Activated CD8-positive, alpha-beta T cell treated with anti-CD3 and anti-CD28 coated beads for 36 hours (primary cell): ENCODE measurements at regions not wholly inside any gene's neighbourhood (a gene's known extent, or its start where the extent isn't known, plus 50 kb on each side); places are given as distances from the start of the nearest gene placed in this dataset.
A peak's percentile ranks its signal among the peaks of the same experiment; 100 is the strongest.

ENCODE experiments used
- ATAC-seq: fragments of 200-7000 bp; cut with Tn5 transposase; one replicate; pipeline ENCODE4 v1.10.0; 2021; ENCODE audit warnings: mild to moderate bottlenecking, moderate library complexity
- CTCF ChIA-PET: fragments of 350-600 bp; sonication (Branson Sonifier 250); formaldehyde crosslinking; loops from one replicate; lab custom pipeline; 2021; ENCODE audit warnings: antibody characterized with exemption; lab: Charles Lee
- POLR2A ChIA-PET: fragments of 350-600 bp; sonication (Branson Sonifier 250); formaldehyde crosslinking; loops from one replicate; lab custom pipeline; 2021; ENCODE audit warnings: antibody characterized with exemption; lab: Charles Lee
- DNase-seq: peaks from one replicate; pipeline ENCODE4 v3.0.0-alpha.2; 2020
- H3K27ac Mint-ChIP-seq: one replicate; pipeline ENCODE4 v1.8.0; 2021; ENCODE audit warnings: mild to moderate bottlenecking, mixed read lengths
- H3K27me3 Mint-ChIP-seq: one replicate; pipeline ENCODE4 v1.8.0; 2021; ENCODE audit warnings: mixed read lengths
- H3K36me3 Mint-ChIP-seq: one replicate; pipeline ENCODE4 v1.8.0; 2021; ENCODE audit warnings: low read depth, mixed read lengths
- H3K4me1 Mint-ChIP-seq: one replicate; pipeline ENCODE4 v1.8.0; 2021; ENCODE audit warnings: low read depth, mixed read lengths
- H3K4me3 Mint-ChIP-seq: one replicate; pipeline ENCODE4 v1.8.0; 2021; ENCODE audit warnings: mild to moderate bottlenecking, moderate library complexity, mixed read lengths
- H3K9me3 Mint-ChIP-seq: one replicate; pipeline ENCODE4 v1.8.0; 2021; ENCODE audit warnings: mixed read lengths
- CTCF ChIP-seq: fragments of 200-600 bp; IDR thresholded peaks from one replicate; pipeline ENCODE4 v1.8.0; 2022; ENCODE audit warnings: antibody characterized with exemption, mild to moderate bottlenecking
- intact Hi-C: fragments of 100-400 bp; cut with micrococcal nuclease; formaldehyde crosslinking; loops from one replicate; pipeline ENCODE4 v1.10.0; 2022

GRCh38 chr14:58946431-58946830 is 242.0 kb upstream of the DAAM1 start:
- POLR2A ChIA-PET = interaction anchor here (1.1 kb wide), 1 partner anchor 29 kb away, joined by 3 read pairs; no protein-coding TSS in a partner anchor
- intact Hi-C loops = no loop called here
- Mint-ChIP-seq H3K36me3 (no peaks in the 10 kb centered on the region), H3K4me3 (no peak overlapping the region), H3K27ac (no peak overlapping the region), H3K4me1 (no peaks in the 10 kb centered on the region), H3K9me3 (no peaks in the 10 kb centered on the region), H3K27me3 (peaks cover 4% of the 10 kb centered on the region)
- DNase-seq = no peak
- no peak for ATAC-seq
- CTCF ChIA-PET = no interaction called here
- no peak for TF ChIP-seq CTCF

- H3K9me3 Mint-ChIP-seq = no peaks in the 10 kb centered on the region
- CTCF ChIA-PET = interaction anchor here (1.7 kb wide), 1 partner anchor 11 kb away, joined by 3 read pairs; no protein-coding TSS in a partner anchor
- no peak for TF ChIP-seq CTCF
- H3K36me3 Mint-ChIP-seq = no peaks in the 10 kb centered on the region
- POLR2A ChIA-PET = interaction anchor here (1.1 kb wide), 1 partner anchor 30 kb away, joined by 3 read pairs; no protein-coding TSS in a partner anchor
- no peak overlapping the region for H3K27ac Mint-ChIP-seq
- H3K4me3 Mint-ChIP-seq = no peak overlapping the region
- H3K27me3 Mint-ChIP-seq = peaks cover 6% of the 10 kb centered on the region
- intact Hi-C loops = no loop called here
- DNase-seq (no peak), ATAC-seq (no peak)
- H3K4me1 Mint-ChIP-seq = no peaks in the 10 kb centered on the region
These were observed 241.3 kb upstream of the DAAM1 start for GRCh38 chr14:58947156-58947555.

- Mint-ChIP-seq H3K4me1 (no peaks in the 10 kb centered on the region), H3K9me3 (no peaks in the 10 kb centered on the region), H3K4me3 (no peak overlapping the region), H3K27me3 (peaks cover 10% of the 10 kb centered on the region), H3K27ac (no peak overlapping the region), H3K36me3 (no peaks in the 10 kb centered on the region)
- DNase-seq (peak; percentile 18), ATAC-seq (no peak)
- TF ChIP-seq CTCF = no peak
- intact Hi-C loops = no loop called here
- POLR2A ChIA-PET = no interaction called here
- CTCF ChIA-PET = interaction anchor here (1.1 to 1.7 kb wide), 2 partner anchors 10 to 14 kb away, joined by 3 read pairs; no protein-coding TSS in a partner anchor
These were observed 240.5 kb upstream of the DAAM1 start for GRCh38 chr14:58947814-58948445.

GRCh38 chr14:58950555-58950954 is 237.9 kb upstream of the DAAM1 start:
- intact Hi-C loops = no loop called here
- POLR2A ChIA-PET = no interaction called here
- peaks cover 17% of the 10 kb centered on the region for H3K27me3 Mint-ChIP-seq
- ATAC-seq = no peak
- no peaks in the 10 kb centered on the region for H3K4me1 Mint-ChIP-seq
- CTCF ChIA-PET = no interaction called here
- H3K9me3 Mint-ChIP-seq = no peaks in the 10 kb centered on the region
- DNase-seq = no peak
- no peaks in the 10 kb centered on the region for H3K36me3 Mint-ChIP-seq
- no peak for TF ChIP-seq CTCF
- H3K27ac Mint-ChIP-seq = no peak overlapping the region
- no peak overlapping the region for H3K4me3 Mint-ChIP-seq

- no peaks in the 10 kb centered on the region for H3K36me3 Mint-ChIP-seq
- no peak overlapping the region for H3K27ac Mint-ChIP-seq
- intact Hi-C loops = no loop called here
- CTCF ChIA-PET = no interaction called here
- peaks cover under 1% of the 10 kb centered on the region for H3K4me1 Mint-ChIP-seq
- ATAC-seq = no peak
- peaks cover 17% of the 10 kb centered on the region for H3K27me3 Mint-ChIP-seq
- no peak for TF ChIP-seq CTCF
- no peak overlapping the region for H3K4me3 Mint-ChIP-seq
- H3K9me3 Mint-ChIP-seq = no peaks in the 10 kb centered on the region
- POLR2A ChIA-PET = no interaction called here
- no peak for DNase-seq
These were observed 237.3 kb upstream of the DAAM1 start for GRCh38 chr14:58951143-58951542.
